Dendritic cell treated with granulocyte-macrophage colony-stimulating factor and Interleukin-4, amounts not matched to agents 40 ng/mL and 50 ng/mL, for 4 days (primary cell): ENCODE measurements at regions not wholly inside any gene's neighbourhood (a gene's known extent, or its start where the extent isn't known, plus 50 kb on each side); places are given as distances from the start of the nearest gene placed in this dataset.
A peak's percentile ranks its signal among the peaks of the same experiment; 100 is the strongest.

Source experiments
- H3K27ac Mint-ChIP-seq: one replicate; pipeline ENCODE4 v1.8.0; 2022; ENCODE audit warnings: mild to moderate bottlenecking, mixed read lengths
- H3K27me3 Mint-ChIP-seq: one replicate; pipeline ENCODE4 v1.8.0; 2022; ENCODE audit warnings: mild to moderate bottlenecking, mixed read lengths
- H3K36me3 Mint-ChIP-seq: one replicate; pipeline ENCODE4 v1.8.0; 2022; ENCODE audit warnings: low read depth, mixed read lengths
- H3K4me1 Mint-ChIP-seq: one replicate; pipeline ENCODE4 v1.8.0; 2022; ENCODE audit warnings: low read depth, mixed read lengths
- H3K4me3 Mint-ChIP-seq: one replicate; pipeline ENCODE4 v1.8.0; 2022; ENCODE audit warnings: mild to moderate bottlenecking, moderate library complexity, mixed read lengths
- H3K9me3 Mint-ChIP-seq: one replicate; pipeline ENCODE4 v1.8.0; 2022; ENCODE audit warnings: mixed read lengths
- intact Hi-C: fragments of 100-400 bp; cut with micrococcal nuclease; formaldehyde crosslinking; loops from one replicate; pipeline ENCODE4 v1.15.0; 2022

DNA sequence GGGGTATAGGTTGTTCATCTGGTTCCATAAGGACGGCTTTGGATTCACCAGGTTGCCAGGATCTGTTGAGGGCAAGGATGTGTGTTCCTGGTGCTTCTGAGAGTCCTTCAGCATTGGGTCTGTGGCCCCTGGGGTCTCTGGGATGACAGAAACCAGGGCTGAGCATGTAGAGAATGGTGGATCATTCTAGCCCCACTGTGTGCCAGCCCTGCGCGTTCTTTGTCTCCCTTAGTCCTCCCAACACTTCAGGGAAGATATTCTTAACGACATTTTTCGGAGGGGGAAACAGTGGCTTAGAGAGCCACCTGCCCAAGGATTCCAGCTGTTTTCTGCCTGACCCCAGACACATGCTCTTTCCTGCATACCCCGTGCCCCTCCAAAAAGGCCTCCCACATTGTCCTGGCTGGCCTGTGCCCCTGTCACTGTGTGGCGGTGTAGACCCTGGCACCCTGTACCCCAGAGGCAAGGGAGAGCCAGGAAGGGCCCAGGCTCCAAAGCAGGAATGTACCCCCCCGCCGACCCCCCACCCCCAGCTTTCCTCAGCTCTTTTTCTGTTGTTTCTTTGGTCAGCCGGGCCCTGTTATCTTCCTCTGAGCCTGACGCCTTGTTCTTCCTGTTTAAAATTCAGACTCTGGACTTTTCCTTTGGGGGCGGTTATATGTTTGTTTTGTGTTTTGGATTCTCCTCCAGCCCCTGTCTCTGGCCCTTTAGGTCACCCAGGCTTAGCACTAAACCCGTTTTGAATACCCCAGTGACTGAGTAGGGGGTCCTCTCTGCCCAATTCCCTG, 57.8 kb upstream of the SMAD6 start:
- H3K4me1 Mint-ChIP-seq = no peaks in the 10 kb centered on the region
- no peak overlapping the region for H3K4me3 Mint-ChIP-seq
- no peaks in the 10 kb centered on the region for H3K9me3 Mint-ChIP-seq
- no peaks in the 10 kb centered on the region for H3K36me3 Mint-ChIP-seq
- H3K27ac Mint-ChIP-seq = peak overlapping the region; percentile 27
- peaks cover 13% of the 10 kb centered on the region for H3K27me3 Mint-ChIP-seq
- intact Hi-C loops = no loop called here

DNA sequence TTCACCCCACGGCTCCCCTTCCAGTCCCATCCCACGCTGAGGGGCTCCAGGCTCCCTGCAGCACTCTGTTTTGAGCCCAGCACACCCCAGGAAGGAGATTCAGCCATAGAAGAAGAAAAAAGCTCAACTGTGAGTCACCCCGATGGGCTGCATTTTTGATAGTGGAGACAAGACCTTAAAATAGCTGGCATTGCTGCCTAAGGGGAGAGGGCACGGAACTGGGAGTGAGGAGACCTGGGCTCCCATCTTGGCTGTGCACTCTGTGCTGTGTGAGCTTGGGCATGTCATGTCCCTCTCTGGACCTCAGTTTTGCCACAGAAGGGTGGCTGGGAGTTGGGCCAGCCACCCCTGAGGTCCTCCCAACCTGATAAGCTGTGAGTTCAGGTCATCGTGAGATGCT, 57.2 kb upstream of the SMAD6 start:
- intact Hi-C loops = no loop called here
- peaks cover 13% of the 10 kb centered on the region for H3K27me3 Mint-ChIP-seq
- peak overlapping the region; percentile 27 for H3K27ac Mint-ChIP-seq
- no peaks in the 10 kb centered on the region for H3K36me3 Mint-ChIP-seq
- no peaks in the 10 kb centered on the region for H3K9me3 Mint-ChIP-seq
- H3K4me1 Mint-ChIP-seq = peaks cover 3% of the 10 kb centered on the region
- no peak overlapping the region for H3K4me3 Mint-ChIP-seq

DNA sequence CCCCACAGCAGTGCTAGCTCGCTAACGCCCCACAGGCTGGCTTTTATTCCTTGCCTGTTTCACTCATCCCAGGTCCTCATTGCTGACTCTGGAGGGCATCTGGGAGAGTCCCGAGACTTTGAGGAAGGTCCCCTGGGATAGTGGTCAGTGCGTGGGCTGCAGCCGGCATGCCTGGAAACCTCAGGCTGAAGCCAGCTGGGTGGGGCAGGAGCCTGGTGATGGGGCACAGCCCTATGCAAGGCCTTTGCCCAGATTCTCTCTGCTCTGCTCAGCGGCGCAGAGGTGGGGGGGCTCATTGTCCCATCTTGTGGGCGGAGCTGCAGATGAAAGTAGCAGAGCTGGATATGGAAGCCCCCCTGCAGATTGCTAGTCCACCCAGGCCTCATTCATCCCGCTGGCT, 55.7 kb upstream of the SMAD6 start:
- no peak overlapping the region for H3K27ac Mint-ChIP-seq
- no peak overlapping the region for H3K4me3 Mint-ChIP-seq
- peaks cover 13% of the 10 kb centered on the region for H3K27me3 Mint-ChIP-seq
- no peaks in the 10 kb centered on the region for H3K36me3 Mint-ChIP-seq
- intact Hi-C loops = no loop called here
- no peaks in the 10 kb centered on the region for H3K9me3 Mint-ChIP-seq
- peaks cover 17% of the 10 kb centered on the region for H3K4me1 Mint-ChIP-seq

DNA sequence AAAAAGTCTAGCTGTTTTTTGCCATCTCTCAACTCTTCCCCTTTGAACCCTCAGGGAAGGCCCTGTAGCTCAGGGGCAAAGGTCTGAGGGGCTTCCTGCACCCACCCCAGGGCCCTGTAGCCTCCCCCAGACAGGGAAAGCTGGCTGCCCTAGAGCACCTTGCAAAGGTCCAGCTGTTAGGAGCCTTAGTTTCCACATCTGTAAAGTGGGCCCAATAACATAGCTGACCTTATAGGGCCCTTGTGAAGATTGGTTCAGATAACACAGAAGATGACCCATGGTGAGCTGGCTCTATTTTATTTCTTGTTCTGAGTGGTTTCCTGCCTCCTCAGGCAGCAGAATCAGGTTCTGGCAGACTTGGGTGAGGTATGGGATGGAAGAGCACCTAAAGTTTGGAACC, 55.2 kb upstream of the SMAD6 start:
- no peaks in the 10 kb centered on the region for H3K9me3 Mint-ChIP-seq
- peaks cover 17% of the 10 kb centered on the region for H3K4me1 Mint-ChIP-seq
- no peak overlapping the region for H3K27ac Mint-ChIP-seq
- H3K4me3 Mint-ChIP-seq = no peak overlapping the region
- intact Hi-C loops = no loop called here
- no peaks in the 10 kb centered on the region for H3K36me3 Mint-ChIP-seq
- peaks cover 13% of the 10 kb centered on the region for H3K27me3 Mint-ChIP-seq

DNA sequence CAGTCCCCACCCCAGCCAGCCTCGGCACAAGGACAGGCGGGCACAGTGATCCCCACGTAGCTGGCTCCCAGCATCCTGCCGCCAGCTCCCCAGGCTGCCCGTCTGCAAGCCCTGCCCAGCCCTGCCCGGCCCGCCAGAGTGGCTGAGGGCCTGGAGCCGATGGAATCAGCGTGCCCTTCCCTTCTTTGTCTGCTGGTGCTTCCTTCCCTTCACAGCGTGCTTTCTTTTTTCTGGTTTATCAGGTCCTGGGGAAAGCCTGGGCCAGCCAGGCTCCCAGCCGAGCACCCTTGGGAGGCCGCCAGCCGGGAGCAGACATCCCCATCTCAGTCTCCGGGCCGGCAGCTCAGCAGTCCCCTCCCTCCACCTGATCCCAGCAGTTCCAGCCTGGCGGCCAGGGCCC, 54.7 kb upstream of the SMAD6 start:
- H3K9me3 Mint-ChIP-seq = no peaks in the 10 kb centered on the region
- intact Hi-C loops = no loop called here
- H3K36me3 Mint-ChIP-seq = no peaks in the 10 kb centered on the region
- H3K27ac Mint-ChIP-seq = peak overlapping the region; percentile 28
- peaks cover 17% of the 10 kb centered on the region for H3K4me1 Mint-ChIP-seq
- peaks cover 13% of the 10 kb centered on the region for H3K27me3 Mint-ChIP-seq
- no peak overlapping the region for H3K4me3 Mint-ChIP-seq

DNA sequence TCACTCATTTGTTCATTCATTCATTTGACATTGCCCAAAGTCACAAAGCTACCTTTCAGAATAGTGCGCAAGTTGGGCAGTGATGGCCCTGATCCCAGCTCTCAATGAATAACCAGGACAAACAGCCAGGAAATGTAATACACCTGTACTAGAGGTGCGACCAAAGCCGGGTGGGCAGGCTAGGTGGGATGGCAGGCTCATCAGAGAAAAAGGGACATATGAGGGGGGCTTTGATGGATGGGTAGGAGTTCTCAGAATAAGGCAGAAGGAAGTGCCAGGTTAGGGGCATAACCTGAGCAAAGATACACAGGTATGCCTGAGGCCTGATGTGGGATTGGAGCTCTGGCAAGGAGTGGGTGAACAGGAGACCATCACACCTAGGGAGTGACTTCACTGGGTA, 53.4 kb upstream of the SMAD6 start:
- intact Hi-C loops = no loop called here
- Mint-ChIP-seq H3K36me3 (no peaks in the 10 kb centered on the region), H3K4me1 (peaks cover 17% of the 10 kb centered on the region), H3K9me3 (no peaks in the 10 kb centered on the region), H3K27ac (no peak overlapping the region), H3K4me3 (no peak overlapping the region), H3K27me3 (peaks cover 23% of the 10 kb centered on the region)

DNA sequence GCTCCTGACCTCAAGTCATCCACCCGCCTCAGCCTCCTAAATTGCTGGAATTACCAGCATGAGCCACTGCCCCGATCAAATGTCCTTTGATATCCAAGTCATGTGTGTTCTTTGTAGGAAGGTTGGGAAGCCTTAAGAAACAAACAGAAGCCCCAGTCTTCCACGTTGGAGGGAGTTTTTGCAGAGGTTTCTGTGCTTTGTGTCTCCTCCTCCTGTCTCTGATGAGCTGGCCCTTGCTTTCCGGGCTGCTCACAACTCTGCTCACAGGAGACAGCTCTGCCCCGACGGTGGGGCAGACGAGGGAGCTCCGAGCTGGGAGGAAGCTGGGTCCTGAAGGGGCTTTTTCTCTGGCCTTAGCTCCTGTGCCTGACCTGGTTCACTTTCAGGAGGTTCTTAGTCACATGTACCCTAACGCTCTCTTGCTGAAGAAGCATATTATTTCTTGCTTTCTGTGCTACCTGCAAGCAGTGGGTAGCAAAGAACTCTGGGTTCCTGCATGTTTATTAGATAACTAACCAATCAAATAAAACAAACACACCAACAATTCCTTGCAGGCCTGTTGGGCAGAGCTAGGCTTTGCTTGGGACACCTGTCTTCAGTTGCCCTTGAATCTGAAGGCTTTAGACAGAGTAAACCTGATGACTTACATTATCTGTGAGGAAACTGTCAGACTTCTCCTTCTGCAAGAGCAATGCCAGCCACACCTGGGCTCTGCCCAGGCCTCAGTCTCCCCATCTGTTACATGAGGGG, 52.6 kb upstream of the SMAD6 start:
- peaks cover 31% of the 10 kb centered on the region for H3K27me3 Mint-ChIP-seq
- intact Hi-C loops = no loop called here
- no peaks in the 10 kb centered on the region for H3K36me3 Mint-ChIP-seq
- H3K4me3 Mint-ChIP-seq = no peak overlapping the region
- H3K27ac Mint-ChIP-seq = peak overlapping the region; percentile 47
- no peaks in the 10 kb centered on the region for H3K9me3 Mint-ChIP-seq
- peaks cover 17% of the 10 kb centered on the region for H3K4me1 Mint-ChIP-seq

DNA sequence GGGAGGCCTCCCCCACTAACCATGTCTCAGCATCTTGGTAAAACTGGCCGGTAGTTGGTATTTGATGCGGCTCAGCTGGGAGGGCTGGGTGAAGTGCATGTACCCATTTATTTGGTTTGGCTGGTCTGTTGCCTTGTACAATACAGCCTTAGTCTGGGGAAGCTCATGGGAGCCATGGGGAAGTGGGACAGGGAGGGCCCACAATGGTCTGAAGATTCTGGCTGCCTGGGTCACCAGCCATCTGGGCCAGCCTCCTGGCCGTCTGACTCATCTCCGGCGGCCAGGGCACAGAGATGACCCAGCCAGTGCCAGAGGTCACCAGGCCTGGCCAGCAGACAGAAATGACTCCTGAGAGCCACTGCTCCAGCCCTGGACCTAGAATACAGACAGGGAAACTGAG, 51.6 kb upstream of the SMAD6 start:
- peak overlapping the region; percentile 47 for H3K27ac Mint-ChIP-seq
- intact Hi-C loops = no loop called here
- H3K9me3 Mint-ChIP-seq = no peaks in the 10 kb centered on the region
- H3K4me3 Mint-ChIP-seq = no peak overlapping the region
- no peaks in the 10 kb centered on the region for H3K36me3 Mint-ChIP-seq
- peaks cover 20% of the 10 kb centered on the region for H3K4me1 Mint-ChIP-seq
- peaks cover 39% of the 10 kb centered on the region for H3K27me3 Mint-ChIP-seq

DNA sequence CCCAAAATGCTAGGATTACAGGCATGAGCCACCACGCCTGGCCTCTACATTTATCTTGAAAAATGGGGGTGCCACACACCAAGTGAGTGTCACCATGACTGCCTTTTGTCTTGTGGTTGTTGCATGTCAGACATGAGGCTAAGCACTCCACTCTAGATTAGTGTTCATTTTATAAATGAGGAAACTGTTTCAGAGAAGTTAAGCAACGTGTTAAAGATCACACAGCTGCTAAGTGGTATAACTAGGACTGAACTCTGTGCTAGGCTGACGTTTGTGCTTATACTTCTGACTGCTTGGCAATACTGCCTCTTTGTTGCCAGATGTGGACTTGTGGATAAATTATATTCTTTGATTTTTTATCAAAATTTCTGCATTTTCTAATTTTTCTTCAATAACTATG, 50.8 kb upstream of the SMAD6 start:
- Mint-ChIP-seq H3K27me3 (peaks cover 47% of the 10 kb centered on the region), H3K4me1 (peaks cover 21% of the 10 kb centered on the region), H3K9me3 (no peaks in the 10 kb centered on the region), H3K27ac (peak overlapping the region; percentile 47), H3K4me3 (no peak overlapping the region), H3K36me3 (no peaks in the 10 kb centered on the region)
- intact Hi-C loops = no loop called here

DNA sequence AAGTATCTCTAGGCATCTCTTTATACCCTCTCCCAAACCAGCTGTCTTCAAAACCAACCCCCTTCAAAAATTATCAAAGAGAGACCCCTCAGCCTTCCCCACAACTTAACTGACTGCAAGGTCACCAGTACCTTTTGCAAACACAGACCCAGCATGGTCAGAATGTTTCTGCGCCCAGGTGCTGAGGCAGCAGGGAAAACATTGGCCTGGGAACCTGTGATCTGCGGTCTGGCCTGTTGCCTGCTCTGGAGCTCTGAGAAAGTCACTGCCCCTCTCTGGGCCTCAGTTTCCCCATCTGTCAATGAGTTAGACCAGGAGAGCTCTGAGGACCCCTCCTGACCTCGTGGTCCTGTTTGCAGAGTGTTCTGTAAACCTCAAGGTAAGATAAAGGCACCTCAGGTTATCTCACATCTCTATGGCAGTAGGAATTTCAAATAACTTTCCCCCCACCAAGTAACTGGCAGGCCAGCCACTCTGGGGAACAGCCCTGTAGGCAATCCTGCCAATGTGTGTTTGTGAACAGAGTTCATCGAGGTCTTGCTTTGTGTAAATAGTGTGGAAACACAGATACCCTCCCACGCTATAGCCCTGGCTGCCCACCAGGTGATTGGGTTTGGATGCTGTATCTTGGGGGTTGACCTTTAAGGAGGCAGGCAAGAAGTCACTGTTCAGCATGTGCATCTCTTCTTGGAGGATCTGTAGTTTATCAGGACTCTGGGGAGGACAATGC, 50.0 kb upstream of the SMAD6 start:
- no peak overlapping the region for H3K27ac Mint-ChIP-seq
- intact Hi-C loops = no loop called here
- no peaks in the 10 kb centered on the region for H3K9me3 Mint-ChIP-seq
- peaks cover 21% of the 10 kb centered on the region for H3K4me1 Mint-ChIP-seq
- peaks cover 51% of the 10 kb centered on the region for H3K27me3 Mint-ChIP-seq
- no peaks in the 10 kb centered on the region for H3K36me3 Mint-ChIP-seq
- H3K4me3 Mint-ChIP-seq = no peak overlapping the region
